ENCODE measurements at regions not wholly inside any gene's neighbourhood (a gene's known extent, or its start where the extent isn't known, plus 50 kb on each side); places are given as distances from the start of the nearest gene placed in this dataset.
"Not testable (repeated sequence)": the region's sequence is repeated elsewhere in the genome, so short reads cannot be mapped to it uniquely, and the experiment has no call there.

GRCh38 chr5:117359895-117360294, 785.3 kb upstream of the SEMA6A start:
- DNase-seq = no peak

GRCh38 chr5:117357886-117358285, 783.3 kb upstream of the SEMA6A start:
- no peak for DNase-seq

GRCh38 chr5:117347280-117347679, 772.7 kb upstream of the SEMA6A start:
- no peak for DNase-seq

- not testable (repeated sequence) for DNase-seq
Observed at GRCh38 chr5:117343726-117344125, 769.1 kb upstream of the SEMA6A start.

GRCh38 chr5:117337064-117337749, 762.6 kb upstream of the SEMA6A start:
- no peak for DNase-seq

- no peak for DNase-seq
Observed at GRCh38 chr5:117336208-117336607, 761.6 kb upstream of the SEMA6A start.

GRCh38 chr5:117333011-117333410, 758.4 kb upstream of the SEMA6A start:
- DNase-seq = no peak

- no peak for DNase-seq
Observed at GRCh38 chr5:117332341-117332740, 757.7 kb upstream of the SEMA6A start.

- DNase-seq = no peak
Observed at GRCh38 chr5:117327511-117327910, 752.9 kb upstream of the SEMA6A start.

- DNase-seq = no peak
Observed at GRCh38 chr5:117326997-117327396, 752.4 kb upstream of the SEMA6A start.

- DNase-seq = no peak
Observed at GRCh38 chr5:117318528-117318927, 743.9 kb upstream of the SEMA6A start.

- no peak for DNase-seq
Observed at GRCh38 chr5:117315170-117315569, 740.5 kb upstream of the SEMA6A start.

GRCh38 chr5:117304512-117305107, 730.0 kb upstream of the SEMA6A start:
- DNase-seq = not testable (repeated sequence)

- no peak for DNase-seq
Observed at GRCh38 chr5:117302949-117303348, 728.3 kb upstream of the SEMA6A start.

GRCh38 chr5:117302473-117302872, 727.9 kb upstream of the SEMA6A start:
- no peak for DNase-seq

GRCh38 chr5:117299936-117300328, 725.3 kb upstream of the SEMA6A start:
- no peak for DNase-seq

- no peak for DNase-seq
Observed at GRCh38 chr5:117299224-117299935, 724.8 kb upstream of the SEMA6A start.

GRCh38 chr5:117296872-117297271, 722.2 kb upstream of the SEMA6A start:
- DNase-seq = no peak

- no peak for DNase-seq
Observed at GRCh38 chr5:117295941-117296340, 721.3 kb upstream of the SEMA6A start.

GRCh38 chr5:117286813-117287212, 712.2 kb upstream of the SEMA6A start:
- DNase-seq = no peak

GRCh38 chr5:117271656-117272055, 697.0 kb upstream of the SEMA6A start:
- no peak for DNase-seq

- no peak for DNase-seq
Observed at GRCh38 chr5:117266280-117266679, 691.7 kb upstream of the SEMA6A start.

- DNase-seq = no peak
Observed at GRCh38 chr5:117263231-117263630, 688.6 kb upstream of the SEMA6A start.

- DNase-seq = no peak
Observed at GRCh38 chr5:117262572-117263131, 688.0 kb upstream of the SEMA6A start.

Measured in left hindlimb (tissue), 1 donor.